ENCODE measurements at regions not wholly inside any gene's neighbourhood (a gene's known extent, or its start where the extent isn't known, plus 50 kb on each side); places are given as distances from the start of the nearest gene placed in this dataset.

- TF ChIP-seq CTCF (IDR thresholded peaks at IDR 0.05) = no peak
- TF ChIP-seq POLR2A (IDR thresholded peaks at IDR 0.05) = no peak
Observed at GRCh38 chr9:22227986-22228385, 218.6 kb upstream of the DMRTA1 start.

Data from prostate gland (tissue), 2 donors.